WERI-Rb-1 (cell line): ENCODE measurements at regions not wholly inside any gene's neighbourhood (a gene's known extent, or its start where the extent isn't known, plus 50 kb on each side); places are given as distances from the start of the nearest gene placed in this dataset.

Source experiments
- DNase-seq: peaks from one replicate; pipeline ENCODE4 v3.0.0-alpha.2; 2020
- H3K27ac ChIP-seq: fragments of 250-450 bp; sonication (Bioruptor Pico); 2 replicates; pipeline ENCODE4 v1.5.1; 2020; ENCODE audit warnings: mild to moderate bottlenecking, moderate library complexity
- H3K27me3 ChIP-seq: fragments of 250-450 bp; sonication (Bioruptor Pico); 2 replicates; pipeline ENCODE4 v1.5.1; 2021; ENCODE audit warnings: mild to moderate bottlenecking, low read depth, moderate library complexity; ENCODE audit not compliant: insufficient read depth, severe bottlenecking
- H3K36me3 ChIP-seq: fragments of 250-450 bp; sonication (Bioruptor Pico); 2 replicates; pipeline ENCODE4 v1.5.1; 2020; ENCODE audit warnings: mild to moderate bottlenecking, moderate library complexity
- H3K4me3 ChIP-seq: 2 replicates; pipeline ENCODE4 v1.5.1; 2011; ENCODE audit warnings: low read depth, mild to moderate bottlenecking, control low read depth, low read length
- H3K9me3 ChIP-seq: fragments of 250-450 bp; sonication (Bioruptor Pico); 2 replicates; pipeline ENCODE4 v1.5.1; 2021; ENCODE audit warnings: mild to moderate bottlenecking, moderate library complexity; ENCODE audit not compliant: severe bottlenecking
- CTCF ChIP-seq: IDR thresholded peaks from 2 replicates; pipeline ENCODE4 v1.5.1; 2011; ENCODE audit warnings: low read depth, mild to moderate bottlenecking, control low read depth, inconsistent platforms, low read length

- no peak for TF ChIP-seq CTCF
- Histone ChIP-seq H3K9me3 (no peaks in the 10 kb centered on the region), H3K4me3 (no peak overlapping the region), H3K36me3 (no peaks in the 10 kb centered on the region), H3K27me3 (peaks cover 46% of the 10 kb centered on the region), H3K27ac (no peak overlapping the region)
- no peak for DNase-seq
Measured at GRCh38 chr20:40540166-40540565, 148.9 kb downstream of the MAFB start.

GRCh38 chr20:40538131-40538530, 150.9 kb downstream of the MAFB start:
- Histone ChIP-seq H3K27me3 (peaks cover 39% of the 10 kb centered on the region), H3K9me3 (no peaks in the 10 kb centered on the region), H3K36me3 (no peaks in the 10 kb centered on the region), H3K27ac (no peak overlapping the region), H3K4me3 (no peak overlapping the region)
- no peak for TF ChIP-seq CTCF
- no peak for DNase-seq

- H3K36me3 ChIP-seq, result no peaks in the 10 kb centered on the region
- peaks cover 39% of the 10 kb centered on the region for H3K27me3 ChIP-seq
- no peak overlapping the region for H3K4me3 ChIP-seq
- TF ChIP-seq CTCF, result no peak
- DNase-seq, result no peak
- H3K27ac ChIP-seq, result no peak overlapping the region
- H3K9me3 ChIP-seq, result peaks cover 6% of the 10 kb centered on the region
Measured at GRCh38 chr20:40536808-40537207, 152.2 kb downstream of the MAFB start.

- H3K36me3 ChIP-seq, result no peaks in the 10 kb centered on the region
- H3K9me3 ChIP-seq, result peaks cover 7% of the 10 kb centered on the region
- no peak for TF ChIP-seq CTCF
- peaks cover 33% of the 10 kb centered on the region for H3K27me3 ChIP-seq
- H3K4me3 ChIP-seq, result no peak overlapping the region
- no peak overlapping the region for H3K27ac ChIP-seq
- no peak for DNase-seq
Measured at GRCh38 chr20:40535816-40536215, 153.2 kb downstream of the MAFB start.

- Histone ChIP-seq H3K27me3 (peaks cover 19% of the 10 kb centered on the region), H3K9me3 (peaks cover 7% of the 10 kb centered on the region), H3K4me3 (no peak overlapping the region), H3K36me3 (no peaks in the 10 kb centered on the region), H3K27ac (no peak overlapping the region)
- DNase-seq, result peak; percentile 21
- peak; percentile 55 for TF ChIP-seq CTCF
Measured at GRCh38 chr20:40532103-40532502, 156.9 kb downstream of the MAFB start.

GRCh38 chr20:40525351-40525750, 163.7 kb downstream of the MAFB start:
- Histone ChIP-seq H3K27me3 (peaks cover 28% of the 10 kb centered on the region), H3K27ac (no peak overlapping the region), H3K36me3 (no peaks in the 10 kb centered on the region), H3K4me3 (no peak overlapping the region), H3K9me3 (no peaks in the 10 kb centered on the region)
- no peak for DNase-seq
- TF ChIP-seq CTCF, result no peak
